GM12878 (cell line): ENCODE measurements at regions not wholly inside any gene's neighbourhood (a gene's known extent, or its start where the extent isn't known, plus 50 kb on each side); places are given as distances from the start of the nearest gene placed in this dataset.
"Not testable (repeated sequence)": the region's sequence is repeated elsewhere in the genome, so short reads cannot be mapped to it uniquely, and the experiment has no call there.

Experiments used
- ATAC-seq: fragments of 200-7000 bp; cut with Tn5 transposase; 3 replicates; pipeline ENCODE4 v1.9.1; 2020; ENCODE audit warnings: mild to moderate bottlenecking, moderate library complexity
- BruUV-seq: library from RNA; stranded (reverse); fragments of 400-500 nt; replicated peaks from 2 replicates; lab custom pipeline; 2021; lab: Mats Ljungman, UMichigan
- CTCF ChIA-PET: fragments of 300-600 bp; sonication (Branson Sonifier 250); formaldehyde crosslinking; extraction: SDS; loops from one replicate; lab custom pipeline; 2021; ENCODE audit warnings: inconsistent platforms; lab: Yijun Ruan, JAX
- POLR2A ChIA-PET: fragments of 350-600 bp; formaldehyde crosslinking; extraction: SDS; loops from one replicate; lab custom pipeline; 2021; ENCODE audit warnings: inconsistent platforms; lab: Charles Lee
- RAD21 ChIA-PET: fragments of 300-600 bp; sonication (Branson Sonifier 250); formaldehyde crosslinking; loops from one replicate; lab custom pipeline; 2023; ENCODE audit warnings: antibody characterized with exemption; ENCODE audit not compliant: unreplicated experiment; lab: Charles Lee
- SMC1A ChIA-PET: fragments of 300-600 bp; sonication (Branson Sonifier 250); formaldehyde crosslinking; loops from one replicate; lab custom pipeline; 2023; ENCODE audit not compliant: unreplicated experiment, uncharacterized antibody; lab: Charles Lee
- DNase-seq: peaks from one replicate; pipeline ENCODE4 v3.0.0-alpha.2; 2011; ENCODE audit warnings: low read depth, low spot score
- FAIRE-seq: peaks from 3 replicates; lab custom pipeline; 2011; peaks lifted over from hg19 to GRCh38; lab: Jason Lieb, UNC
- H2AFZ ChIP-seq: 2 replicates; pipeline ENCODE4 v1.6.0; 2011; ENCODE audit warnings: low read depth, low read length, control low read depth; ENCODE audit not compliant: control insufficient read depth
- H3K27ac ChIP-seq: 2 replicates; pipeline ENCODE4 v1.5.1; 2011; ENCODE audit warnings: control low read depth; ENCODE audit not compliant: control insufficient read depth, insufficient read depth
- H3K27me3 ChIP-seq, 2 experiments: replicated peaks in 1 of 2; 2 replicates each; pipeline versions ENCODE4 v1.6.0 to v1.6.1; 2011; ENCODE audit warnings: low read length in 1 of 2; ENCODE audit not compliant: control insufficient read depth in 2 of 2, insufficient read depth in 2 of 2
- H3K36me3 ChIP-seq, 2 experiments: 2 replicates each; pipeline ENCODE4 v1.5.1; 2011; ENCODE audit warnings: low read length in 1 of 2; ENCODE audit not compliant: control insufficient read depth in 2 of 2, insufficient read depth in 2 of 2
- H3K4me1 ChIP-seq: 2 replicates; pipeline ENCODE4 v1.6.1; 2011; ENCODE audit warnings: mild to moderate bottlenecking, low read length, moderate library complexity, mixed read lengths; ENCODE audit not compliant: control insufficient read depth, insufficient read depth
- H3K4me2 ChIP-seq: 2 replicates; pipeline ENCODE4 v1.6.0; 2011; ENCODE audit warnings: control low read depth; ENCODE audit not compliant: control insufficient read depth, insufficient read depth
- H3K4me3 ChIP-seq: fragments of 200-600 bp; sonication (generic); 2 replicates; pipeline ENCODE4 v1.5.1; 2016
- H3K79me2 ChIP-seq: 2 replicates; pipeline ENCODE4 v1.6.0; 2011; ENCODE audit warnings: low read length; ENCODE audit not compliant: control insufficient read depth, insufficient read depth
- H3K9ac ChIP-seq: 2 replicates; pipeline ENCODE4 v1.8.0; 2011; ENCODE audit warnings: low read length, control low read depth, mixed read lengths; ENCODE audit not compliant: control insufficient read depth, insufficient read depth
- H3K9me3 ChIP-seq: replicated peaks from 3 replicates; pipeline ENCODE4 v1.5.1; 2011; ENCODE audit warnings: mild to moderate bottlenecking, low read length; ENCODE audit not compliant: control insufficient read depth, insufficient read depth
- H4K20me1 ChIP-seq: 2 replicates; pipeline ENCODE4 v1.6.0; 2011; ENCODE audit not compliant: control insufficient read depth, insufficient read depth
- WGBS: methylation state at CpG from one replicate; pipeline ENCODE4 v1.1.6; 2016; ENCODE audit warnings: low lambda C conversion rate; ENCODE audit not compliant: insufficient replicate concordance, insufficient coverage; ENCODE audit errors: missing lambda C conversion rate; 5-methylcytosine and 5-hydroxymethylcytosine counted together
- in situ Hi-C: fragments of 300-500 bp; cut with MboI; formaldehyde crosslinking; loops from 9 replicates; pipeline ENCODE4 v1.14.3; 2018; ENCODE audit warnings: mixed read lengths
- intact Hi-C: fragments of 100-400 bp; cut with micrococcal nuclease; formaldehyde crosslinking; loops from one replicate; pipeline ENCODE4 v1.14.2; 2022; ENCODE audit not compliant: unreplicated experiment
- TF ChIP-seq, protein P1 (sequence below): IDR thresholded peaks from 2 replicates; pipeline ENCODE4 v1.6.1; 2011; ENCODE audit warnings: low read depth, low read length, improper control_type of control experiment, borderline replicate concordance
- TF ChIP-seq, protein P2 (sequence below): fragments of 450-650 bp; IDR thresholded peaks from 2 replicates; pipeline ENCODE4 v1.6.1; 2016; ENCODE audit warnings: mild to moderate bottlenecking, moderate library complexity, borderline replicate concordance

DNA sequence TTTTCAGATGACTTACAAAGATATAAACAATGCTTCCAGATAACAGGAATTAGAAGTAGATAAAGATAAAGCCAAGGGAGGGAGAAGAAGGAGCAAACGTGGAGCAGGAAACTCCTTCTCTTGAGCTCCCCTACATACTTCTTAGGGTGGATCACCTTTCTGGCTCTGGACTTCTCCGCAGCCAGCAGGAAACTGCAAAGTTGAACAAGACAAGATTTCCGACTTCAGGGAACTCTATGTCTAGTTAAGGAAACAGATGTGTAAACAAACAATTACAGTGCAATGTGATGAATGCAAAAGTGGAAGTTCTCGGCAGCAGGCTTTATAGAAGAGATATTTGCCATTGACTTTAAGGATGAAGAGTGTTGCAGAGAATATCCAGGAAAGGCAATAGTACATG, 134.0 kb upstream of the MARCKS start (continued):
- TF ChIP-seq, protein P1, sequence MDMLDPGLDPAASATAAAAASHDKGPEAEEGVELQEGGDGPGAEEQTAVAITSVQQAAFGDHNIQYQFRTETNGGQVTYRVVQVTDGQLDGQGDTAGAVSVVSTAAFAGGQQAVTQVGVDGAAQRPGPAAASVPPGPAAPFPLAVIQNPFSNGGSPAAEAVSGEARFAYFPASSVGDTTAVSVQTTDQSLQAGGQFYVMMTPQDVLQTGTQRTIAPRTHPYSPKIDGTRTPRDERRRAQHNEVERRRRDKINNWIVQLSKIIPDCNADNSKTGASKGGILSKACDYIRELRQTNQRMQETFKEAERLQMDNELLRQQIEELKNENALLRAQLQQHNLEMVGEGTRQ, result no peak
- TF ChIP-seq, protein P2, sequence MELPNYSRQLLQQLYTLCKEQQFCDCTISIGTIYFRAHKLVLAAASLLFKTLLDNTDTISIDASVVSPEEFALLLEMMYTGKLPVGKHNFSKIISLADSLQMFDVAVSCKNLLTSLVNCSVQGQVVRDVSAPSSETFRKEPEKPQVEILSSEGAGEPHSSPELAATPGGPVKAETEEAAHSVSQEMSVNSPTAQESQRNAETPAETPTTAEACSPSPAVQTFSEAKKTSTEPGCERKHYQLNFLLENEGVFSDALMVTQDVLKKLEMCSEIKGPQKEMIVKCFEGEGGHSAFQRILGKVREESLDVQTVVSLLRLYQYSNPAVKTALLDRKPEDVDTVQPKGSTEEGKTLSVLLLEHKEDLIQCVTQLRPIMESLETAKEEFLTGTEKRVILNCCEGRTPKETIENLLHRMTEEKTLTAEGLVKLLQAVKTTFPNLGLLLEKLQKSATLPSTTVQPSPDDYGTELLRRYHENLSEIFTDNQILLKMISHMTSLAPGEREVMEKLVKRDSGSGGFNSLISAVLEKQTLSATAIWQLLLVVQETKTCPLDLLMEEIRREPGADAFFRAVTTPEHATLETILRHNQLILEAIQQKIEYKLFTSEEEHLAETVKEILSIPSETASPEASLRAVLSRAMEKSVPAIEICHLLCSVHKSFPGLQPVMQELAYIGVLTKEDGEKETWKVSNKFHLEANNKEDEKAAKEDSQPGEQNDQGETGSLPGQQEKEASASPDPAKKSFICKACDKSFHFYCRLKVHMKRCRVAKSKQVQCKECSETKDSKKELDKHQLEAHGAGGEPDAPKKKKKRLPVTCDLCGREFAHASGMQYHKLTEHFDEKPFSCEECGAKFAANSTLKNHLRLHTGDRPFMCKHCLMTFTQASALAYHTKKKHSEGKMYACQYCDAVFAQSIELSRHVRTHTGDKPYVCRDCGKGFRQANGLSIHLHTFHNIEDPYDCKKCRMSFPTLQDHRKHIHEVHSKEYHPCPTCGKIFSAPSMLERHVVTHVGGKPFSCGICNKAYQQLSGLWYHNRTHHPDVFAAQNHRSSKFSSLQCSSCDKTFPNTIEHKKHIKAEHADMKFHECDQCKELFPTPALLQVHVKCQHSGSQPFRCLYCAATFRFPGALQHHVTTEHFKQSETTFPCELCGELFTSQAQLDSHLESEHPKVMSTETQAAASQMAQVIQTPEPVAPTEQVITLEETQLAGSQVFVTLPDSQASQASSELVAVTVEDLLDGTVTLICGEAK, result no peak

DNA sequence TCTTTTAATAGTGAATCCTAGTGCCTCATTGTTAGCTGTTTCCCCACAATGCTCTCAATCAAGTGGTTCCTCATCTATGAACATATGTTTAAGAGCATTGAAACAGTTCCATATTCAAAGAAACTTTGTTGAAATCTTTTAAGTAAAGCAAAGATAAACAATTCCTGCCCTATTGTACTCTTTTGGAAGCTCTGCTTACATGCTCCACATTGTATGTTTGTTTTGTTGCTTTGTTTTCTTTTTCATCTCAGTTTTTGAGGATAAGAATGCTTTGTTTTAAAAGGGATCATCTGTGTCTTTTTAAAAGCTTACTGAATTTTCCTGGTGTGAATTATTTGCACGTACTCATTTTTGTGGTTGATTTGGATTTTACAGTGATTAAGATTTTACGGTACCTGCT, 132.2 kb upstream of the MARCKS start:
- H2AFZ ChIP-seq, FAIRE-seq, H3K4me2 ChIP-seq, POLR2A ChIA-PET, intact Hi-C loops, H3K4me1 ChIP-seq, DNase-seq, H3K9ac ChIP-seq, in situ Hi-C loops, RAD21 ChIA-PET, H3K36me3 ChIP-seq, H4K20me1 ChIP-seq, ATAC-seq, H3K9me3 ChIP-seq, H3K27ac ChIP-seq, BruUV-seq, H3K79me2 ChIP-seq, H3K4me3 ChIP-seq, H3K27me3 ChIP-seq: not testable (repeated sequence)
- ChIA-PET CTCF (interaction anchor here (0.7 to 1.6 kb wide), 3 partner anchors 11 to 24 kb away, joined by 3 to 4 read pairs (median 3); no protein-coding TSS in a partner anchor), SMC1A (interaction anchor here (0.8 to 1.6 kb wide), 3 partner anchors 10 to 101 kb away, joined by 3 to 9 read pairs (median 8); no protein-coding TSS in a partner anchor)
- WGBS, result 100% methylated on average over 1 of the region's 2 CpGs
